BJ (cell line): ENCODE measurements at regions not wholly inside any gene's neighbourhood (a gene's known extent, or its start where the extent isn't known, plus 50 kb on each side); places are given as distances from the start of the nearest gene placed in this dataset.

Source experiments
- CTCF ChIA-PET: fragments of 350-600 bp; formaldehyde crosslinking; extraction: SDS; loops from one replicate; lab custom pipeline; 2021; ENCODE audit warnings: antibody characterized with exemption, inconsistent platforms; lab: Yijun Ruan, JAX
- POLR2A ChIA-PET: fragments of 300-600 bp; sonication (Branson Sonifier 250); formaldehyde crosslinking; extraction: SDS; loops from one replicate; lab custom pipeline; 2021; ENCODE audit warnings: antibody characterized with exemption; lab: Charles Lee
- DNase-seq: peaks from one replicate; pipeline ENCODE4 v3.0.0-alpha.2; 2011; ENCODE audit warnings: low read depth
- H3K27me3 ChIP-seq: 2 replicates; pipeline ENCODE4 v1.6.0; 2011; ENCODE audit warnings: low read length; ENCODE audit not compliant: control insufficient read depth, insufficient read depth
- H3K36me3 ChIP-seq: 2 replicates; pipeline ENCODE4 v1.5.1; 2011; ENCODE audit warnings: low read length; ENCODE audit not compliant: control insufficient read depth, insufficient read depth
- H3K4me3 ChIP-seq: 2 replicates; pipeline ENCODE4 v1.5.1; 2011; ENCODE audit warnings: low read depth, mild to moderate bottlenecking, control low read depth, low read length
- CTCF ChIP-seq: IDR thresholded peaks from 2 replicates; pipeline ENCODE4 v1.5.1; 2011; ENCODE audit warnings: low read depth, mild to moderate bottlenecking, control low read depth, inconsistent platforms, low read length, moderate library complexity; ENCODE audit not compliant: insufficient read depth

- TF ChIP-seq CTCF = no peak
- POLR2A ChIA-PET = no interaction called here
- Histone ChIP-seq H3K27me3 (0 out of 2 replicates have a peak, but pooled peaks cover 3% of the 10 kb centered on the region), H3K36me3 (no peaks in the 10 kb centered on the region), H3K4me3 (no peak overlapping the region)
- CTCF ChIA-PET = no interaction called here
- no peak for DNase-seq
These were observed 65.7 kb upstream of the INSIG1 start for GRCh38 chr7:155231941-155232340.

GRCh38 chr7:155232911-155233310, 64.8 kb upstream of the INSIG1 start:
- no peak for TF ChIP-seq CTCF
- no peak for DNase-seq
- ChIA-PET POLR2A (no interaction called here), CTCF (no interaction called here)
- Histone ChIP-seq H3K27me3 (0 out of 2 replicates have a peak, but pooled peaks cover 3% of the 10 kb centered on the region), H3K36me3 (no peaks in the 10 kb centered on the region), H3K4me3 (no peak overlapping the region)

GRCh38 chr7:155233311-155234157, 64.1 kb upstream of the INSIG1 start:
- 0 out of 2 replicates have a peak, but pooled peaks cover 3% of the 10 kb centered on the region for H3K27me3 ChIP-seq
- no peak for TF ChIP-seq CTCF
- DNase-seq = no peak
- ChIA-PET POLR2A (no interaction called here), CTCF (no interaction called here)
- H3K4me3 ChIP-seq = no peak overlapping the region
- no peaks in the 10 kb centered on the region for H3K36me3 ChIP-seq

GRCh38 chr7:155234158-155234492, 63.6 kb upstream of the INSIG1 start:
- no peak for DNase-seq
- POLR2A ChIA-PET = no interaction called here
- no peak for TF ChIP-seq CTCF
- Histone ChIP-seq H3K4me3 (no peak overlapping the region), H3K27me3 (0 out of 2 replicates have a peak, but pooled peaks cover 3% of the 10 kb centered on the region), H3K36me3 (no peaks in the 10 kb centered on the region)
- CTCF ChIA-PET = interaction anchor here (0.6 kb wide), 1 partner anchor 76 kb away, joined by 3 read pairs; no protein-coding TSS in a partner anchor

- H3K27me3 ChIP-seq = 0 out of 2 replicates have a peak, but pooled peaks cover 4% of the 10 kb centered on the region
- no peaks in the 10 kb centered on the region for H3K36me3 ChIP-seq
- no peak for DNase-seq
- ChIA-PET CTCF (interaction anchor here (1.2 kb wide), 2 partner anchors 25 to 321 kb away, joined by 3 read pairs; no protein-coding TSS in a partner anchor), POLR2A (no interaction called here)
- no peak overlapping the region for H3K4me3 ChIP-seq
- TF ChIP-seq CTCF = no peak
These were observed 62.5 kb upstream of the INSIG1 start for GRCh38 chr7:155234950-155235789.
